Activated naive CD8-positive, alpha-beta T cell treated with anti-CD3 and anti-CD28 coated beads, Interleukin-2, amount 10 ng/mL, durations not matched to agents 7 days and 5 days (primary cell): ENCODE measurements at regions not wholly inside any gene's neighbourhood (a gene's known extent, or its start where the extent isn't known, plus 50 kb on each side); places are given as distances from the start of the nearest gene placed in this dataset.

Experiments used
- ATAC-seq: fragments of 150-1000 bp; cut with Tn5 transposase; one replicate; pipeline ENCODE4 v1.10.0; 2021; ENCODE audit warnings: low read depth, moderate library complexity
- POLR2A ChIA-PET: fragments of 350-600 bp; sonication (Branson Sonifier 250); formaldehyde crosslinking; loops from one replicate; lab custom pipeline; 2021; ENCODE audit warnings: antibody characterized with exemption; lab: Charles Lee
- DNase-seq: peaks from one replicate; pipeline ENCODE4 v3.0.0; 2021
- H3K27ac Mint-ChIP-seq: one replicate; pipeline ENCODE4 v1.8.0; 2022; ENCODE audit warnings: mild to moderate bottlenecking, mixed read lengths
- H3K27me3 Mint-ChIP-seq: one replicate; pipeline ENCODE4 v1.8.0; 2022; ENCODE audit warnings: mild to moderate bottlenecking, moderate library complexity, mixed read lengths
- H3K36me3 Mint-ChIP-seq: one replicate; pipeline ENCODE4 v1.8.0; 2021; ENCODE audit warnings: mild to moderate bottlenecking, mixed read lengths
- H3K4me1 Mint-ChIP-seq: one replicate; pipeline ENCODE4 v1.8.0; 2021; ENCODE audit warnings: mixed read lengths
- H3K4me3 Mint-ChIP-seq: one replicate; pipeline ENCODE4 v1.8.0; 2022; ENCODE audit warnings: mild to moderate bottlenecking, moderate library complexity, mixed read lengths
- H3K9me3 Mint-ChIP-seq: one replicate; pipeline ENCODE4 v1.8.0; 2021; ENCODE audit warnings: mixed read lengths

GRCh38 chr7:91323626-91324158 is 59.5 kb downstream of the FZD1 start:
- H3K27me3 Mint-ChIP-seq, result no peaks in the 10 kb centered on the region
- POLR2A ChIA-PET, result no interaction called here
- no peak overlapping the region for H3K4me3 Mint-ChIP-seq
- H3K9me3 Mint-ChIP-seq, result no peaks in the 10 kb centered on the region
- no peak for ATAC-seq
- H3K27ac Mint-ChIP-seq, result no peak overlapping the region
- no peaks in the 10 kb centered on the region for H3K4me1 Mint-ChIP-seq
- no peak for DNase-seq
- H3K36me3 Mint-ChIP-seq, result no peaks in the 10 kb centered on the region

- H3K36me3 Mint-ChIP-seq, result no peaks in the 10 kb centered on the region
- DNase-seq (no peak), ATAC-seq (no peak)
- POLR2A ChIA-PET, result no interaction called here
- H3K4me1 Mint-ChIP-seq, result no peaks in the 10 kb centered on the region
- H3K27ac Mint-ChIP-seq, result no peak overlapping the region
- no peak overlapping the region for H3K4me3 Mint-ChIP-seq
- H3K9me3 Mint-ChIP-seq, result no peaks in the 10 kb centered on the region
- H3K27me3 Mint-ChIP-seq, result no peaks in the 10 kb centered on the region
Observed at GRCh38 chr7:91324663-91325062, 60.4 kb downstream of the FZD1 start.

- no peak overlapping the region for H3K27ac Mint-ChIP-seq
- DNase-seq, result no peak
- POLR2A ChIA-PET, result no interaction called here
- no peak overlapping the region for H3K4me3 Mint-ChIP-seq
- H3K36me3 Mint-ChIP-seq, result no peaks in the 10 kb centered on the region
- no peaks in the 10 kb centered on the region for H3K27me3 Mint-ChIP-seq
- H3K4me1 Mint-ChIP-seq, result no peaks in the 10 kb centered on the region
- ATAC-seq, result no peak
- no peaks in the 10 kb centered on the region for H3K9me3 Mint-ChIP-seq
Observed at GRCh38 chr7:91325726-91326125, 61.5 kb downstream of the FZD1 start.

- H3K27me3 Mint-ChIP-seq, result no peaks in the 10 kb centered on the region
- no peak overlapping the region for H3K27ac Mint-ChIP-seq
- ATAC-seq, result no peak
Observed at GRCh38 chr7:91326516-91327199, 62.4 kb downstream of the FZD1 start.

GRCh38 chr7:91327346-91327745 is 63.1 kb downstream of the FZD1 start:
- no peak overlapping the region for H3K27ac Mint-ChIP-seq
- H3K4me3 Mint-ChIP-seq, result no peak overlapping the region
- H3K4me1 Mint-ChIP-seq, result no peaks in the 10 kb centered on the region
- POLR2A ChIA-PET, result no interaction called here
- no peaks in the 10 kb centered on the region for H3K27me3 Mint-ChIP-seq
- DNase-seq (no peak), ATAC-seq (no peak)
- H3K9me3 Mint-ChIP-seq, result no peaks in the 10 kb centered on the region
- H3K36me3 Mint-ChIP-seq, result no peaks in the 10 kb centered on the region

More at GRCh38 chr7:91326516-91327199, 62.4 kb downstream of the FZD1 start:
- no peaks in the 10 kb centered on the region for H3K9me3 Mint-ChIP-seq
- no peak for DNase-seq
- no peaks in the 10 kb centered on the region for H3K36me3 Mint-ChIP-seq
- no peaks in the 10 kb centered on the region for H3K4me1 Mint-ChIP-seq
- POLR2A ChIA-PET, result no interaction called here
- no peak overlapping the region for H3K4me3 Mint-ChIP-seq

GRCh38 chr7:91329571-91329970 is 65.3 kb downstream of the FZD1 start:
- DNase-seq (no peak), ATAC-seq (no peak)
- no peaks in the 10 kb centered on the region for H3K36me3 Mint-ChIP-seq
- H3K4me3 Mint-ChIP-seq, result no peak overlapping the region
- no peaks in the 10 kb centered on the region for H3K4me1 Mint-ChIP-seq
- H3K27ac Mint-ChIP-seq, result no peak overlapping the region
- H3K27me3 Mint-ChIP-seq, result no peaks in the 10 kb centered on the region
- H3K9me3 Mint-ChIP-seq, result no peaks in the 10 kb centered on the region
- POLR2A ChIA-PET, result no interaction called here

GRCh38 chr7:91330191-91330808 is 66.1 kb downstream of the FZD1 start:
- Mint-ChIP-seq H3K9me3 (no peaks in the 10 kb centered on the region), H3K4me3 (no peak overlapping the region), H3K27me3 (no peaks in the 10 kb centered on the region), H3K4me1 (no peaks in the 10 kb centered on the region), H3K36me3 (no peaks in the 10 kb centered on the region), H3K27ac (no peak overlapping the region)
- ATAC-seq (no peak), DNase-seq (no peak)
- POLR2A ChIA-PET, result no interaction called here

GRCh38 chr7:91330866-91331265 is 66.6 kb downstream of the FZD1 start:
- H3K4me3 Mint-ChIP-seq, result no peak overlapping the region
- POLR2A ChIA-PET, result no interaction called here
- H3K9me3 Mint-ChIP-seq, result no peaks in the 10 kb centered on the region
- no peaks in the 10 kb centered on the region for H3K36me3 Mint-ChIP-seq
- no peak overlapping the region for H3K27ac Mint-ChIP-seq
- DNase-seq (no peak), ATAC-seq (no peak)
- no peaks in the 10 kb centered on the region for H3K27me3 Mint-ChIP-seq
- no peaks in the 10 kb centered on the region for H3K4me1 Mint-ChIP-seq

- H3K9me3 Mint-ChIP-seq, result peaks cover 1% of the 10 kb centered on the region
- H3K36me3 Mint-ChIP-seq, result no peaks in the 10 kb centered on the region
- no peak for ATAC-seq
Observed at GRCh38 chr7:91336106-91336505, 71.9 kb downstream of the FZD1 start.

GRCh38 chr7:91338226-91339020 is 74.2 kb downstream of the FZD1 start:
- Mint-ChIP-seq H3K36me3 (no peaks in the 10 kb centered on the region), H3K4me1 (no peaks in the 10 kb centered on the region), H3K27me3 (no peaks in the 10 kb centered on the region), H3K9me3 (peaks cover 1% of the 10 kb centered on the region), H3K27ac (no peak overlapping the region), H3K4me3 (no peak overlapping the region)
- no peak for DNase-seq
- no peak for ATAC-seq
- POLR2A ChIA-PET, result no interaction called here

More at GRCh38 chr7:91336106-91336505, 71.9 kb downstream of the FZD1 start:
- Mint-ChIP-seq H3K27me3 (no peaks in the 10 kb centered on the region), H3K4me1 (no peaks in the 10 kb centered on the region), H3K27ac (no peak overlapping the region), H3K4me3 (no peak overlapping the region)
- POLR2A ChIA-PET, result no interaction called here
- no peak for DNase-seq

GRCh38 chr7:91342346-91342745 is 78.1 kb downstream of the FZD1 start:
- Mint-ChIP-seq H3K27me3 (no peaks in the 10 kb centered on the region), H3K4me1 (no peaks in the 10 kb centered on the region), H3K36me3 (no peaks in the 10 kb centered on the region), H3K9me3 (no peaks in the 10 kb centered on the region), H3K27ac (no peak overlapping the region), H3K4me3 (no peak overlapping the region)
- DNase-seq (no peak), ATAC-seq (no peak)
- POLR2A ChIA-PET, result no interaction called here

GRCh38 chr7:91343420-91343960 is 79.3 kb downstream of the FZD1 start:
- H3K27me3 Mint-ChIP-seq, result no peaks in the 10 kb centered on the region
- POLR2A ChIA-PET, result no interaction called here
- ATAC-seq, result no peak
- H3K27ac Mint-ChIP-seq, result no peak overlapping the region
- no peaks in the 10 kb centered on the region for H3K9me3 Mint-ChIP-seq
- no peaks in the 10 kb centered on the region for H3K4me1 Mint-ChIP-seq
- no peak overlapping the region for H3K4me3 Mint-ChIP-seq
- no peak for DNase-seq
- H3K36me3 Mint-ChIP-seq, result no peaks in the 10 kb centered on the region

- Mint-ChIP-seq H3K27ac (no peak overlapping the region), H3K27me3 (no peaks in the 10 kb centered on the region)
Observed at GRCh38 chr7:91343996-91344629, 79.9 kb downstream of the FZD1 start.

More at GRCh38 chr7:91343996-91344629, 79.9 kb downstream of the FZD1 start:
- POLR2A ChIA-PET, result no interaction called here
- Mint-ChIP-seq H3K4me1 (no peaks in the 10 kb centered on the region), H3K36me3 (no peaks in the 10 kb centered on the region), H3K9me3 (no peaks in the 10 kb centered on the region), H3K4me3 (no peak overlapping the region)
- no peak for ATAC-seq
- DNase-seq, result no peak
